HG02678 (cell line): ENCODE measurements at regions not wholly inside any gene's neighbourhood (a gene's known extent, or its start where the extent isn't known, plus 50 kb on each side); places are given as distances from the start of the nearest gene placed in this dataset.

Experiments
- ATAC-seq: cut with Tn5 transposase; IDR thresholded peaks from one replicate; pipeline ENCODE4 v1.9.1; 2021; ENCODE audit warnings: mild to moderate bottlenecking, moderate library complexity; ENCODE audit not compliant: unreplicated experiment

DNA sequence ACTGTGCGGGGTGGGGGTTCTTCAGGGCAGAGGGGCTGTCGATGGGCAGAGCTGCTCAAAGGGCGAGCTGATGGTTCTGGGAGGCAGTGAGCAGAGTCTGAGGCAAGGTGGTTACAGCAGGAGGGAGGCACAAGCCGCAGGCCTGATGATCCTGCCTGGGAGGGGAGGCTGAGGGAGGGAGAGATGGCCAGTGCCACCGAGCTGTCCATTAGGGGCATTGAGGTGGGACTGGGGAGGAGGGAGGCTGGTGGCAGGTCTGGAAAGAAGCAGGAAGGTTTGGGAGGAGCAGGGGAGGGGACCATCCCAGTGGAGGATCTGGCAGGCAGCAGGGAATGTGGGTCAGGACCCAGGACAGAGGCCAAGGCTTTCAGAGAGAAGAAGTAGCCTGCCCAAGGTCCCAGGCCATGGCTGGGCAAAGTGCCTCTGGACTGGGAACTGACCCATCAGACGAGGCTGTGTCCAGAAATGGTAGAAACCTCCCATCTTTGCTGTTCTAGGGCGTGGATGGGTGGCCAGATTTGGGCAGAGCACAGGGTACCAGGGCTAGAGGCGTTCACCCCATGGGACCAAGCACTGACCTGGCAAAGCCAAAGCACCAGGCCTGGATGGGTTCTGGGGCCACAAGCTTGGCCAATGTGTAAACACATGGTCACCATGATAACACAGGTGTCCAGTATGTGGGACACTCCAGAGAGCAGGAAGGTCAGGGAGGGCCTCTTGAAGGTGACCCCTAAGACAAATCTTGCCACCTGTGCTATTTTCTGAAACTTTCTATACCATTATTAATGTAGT is 55.5 kb downstream of the INHBB start:
- ATAC-seq = no peak

- no peak for ATAC-seq
Observed at GRCh38 chr2:120402067-120402433, 56.1 kb downstream of the INHBB start.

- ATAC-seq = no peak
Observed at GRCh38 chr2:120402508-120402907, 56.6 kb downstream of the INHBB start.

GRCh38 chr2:120403261-120403660 is 57.3 kb downstream of the INHBB start:
- no peak for ATAC-seq

- ATAC-seq = no peak
Observed at GRCh38 chr2:120403676-120404075, 57.7 kb downstream of the INHBB start.

GRCh38 chr2:120404274-120404673 is 58.3 kb downstream of the INHBB start:
- ATAC-seq = no peak

DNA sequence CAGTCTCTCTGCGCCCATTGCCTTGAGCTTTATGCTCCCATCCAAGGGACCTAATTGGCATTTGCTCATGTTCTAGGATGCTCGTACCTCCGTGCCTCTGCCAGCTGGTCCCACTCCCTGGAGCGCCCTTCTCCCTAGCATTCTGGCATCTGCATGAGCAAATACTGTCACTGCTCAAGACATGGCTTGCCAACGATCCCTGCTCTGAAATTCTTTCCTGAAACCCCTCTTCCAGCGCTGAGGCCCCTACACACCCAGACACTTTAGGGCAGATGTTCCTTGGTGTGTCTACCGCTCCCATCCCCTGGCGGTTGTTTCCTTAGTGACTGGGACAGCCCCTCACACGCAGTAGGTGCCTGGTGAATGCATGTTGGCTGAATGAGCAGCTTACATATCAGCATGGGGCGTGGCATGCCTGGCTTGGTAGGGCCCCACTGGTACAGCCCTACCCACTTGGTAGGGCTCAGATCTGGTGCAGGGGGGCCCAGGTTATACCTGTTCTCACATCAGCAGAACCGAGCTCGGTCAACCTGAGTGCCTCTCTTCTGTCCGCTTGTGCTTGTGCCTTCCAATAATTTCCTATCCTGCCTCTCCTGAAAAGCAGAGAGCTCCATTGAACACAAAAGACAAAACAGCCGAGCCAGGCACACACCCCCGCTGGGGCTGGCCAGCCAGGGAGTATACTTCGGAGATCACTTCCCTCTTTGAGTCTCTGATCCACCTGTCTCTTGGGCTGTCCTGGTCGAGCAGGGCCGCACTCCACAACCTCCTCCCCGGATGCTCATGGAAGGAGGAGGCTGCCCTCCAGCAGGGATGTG is 59.2 kb downstream of the INHBB start:
- ATAC-seq = no peak

- ATAC-seq = no peak
Observed at GRCh38 chr2:120405759-120406099, 59.8 kb downstream of the INHBB start.

- no peak for ATAC-seq
Observed at GRCh38 chr2:120406566-120406965, 60.6 kb downstream of the INHBB start.

GRCh38 chr2:120410487-120410886 is 64.6 kb downstream of the INHBB start:
- ATAC-seq = no peak

DNA sequence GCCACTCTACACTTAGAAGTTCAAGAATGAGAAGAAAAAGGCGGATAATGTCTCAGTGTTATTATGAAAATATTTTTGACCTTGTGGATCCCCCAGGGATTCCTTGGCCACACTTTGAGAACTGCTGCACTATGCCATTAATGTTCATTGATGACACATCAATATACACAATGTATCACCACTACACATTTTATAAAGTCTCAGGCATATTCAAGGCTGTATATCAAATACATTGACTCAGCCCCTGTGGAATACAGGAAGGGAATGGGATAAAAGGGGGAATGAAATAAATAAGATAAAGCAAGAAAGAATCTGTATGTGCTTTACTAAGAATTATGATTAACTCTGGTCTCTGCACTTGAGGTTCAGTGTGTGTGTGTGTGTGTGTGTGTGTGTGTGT is 69.1 kb downstream of the INHBB start:
- ATAC-seq = no peak

- ATAC-seq = no peak
Observed at GRCh38 chr2:120415728-120416509, 70.0 kb downstream of the INHBB start.

GRCh38 chr2:120418174-120418787 is 72.3 kb downstream of the INHBB start:
- no peak for ATAC-seq

GRCh38 chr2:120419073-120419472 is 73.1 kb downstream of the INHBB start:
- no peak for ATAC-seq

- ATAC-seq = no peak
Observed at GRCh38 chr2:120419955-120420354, 74.0 kb downstream of the INHBB start.

DNA sequence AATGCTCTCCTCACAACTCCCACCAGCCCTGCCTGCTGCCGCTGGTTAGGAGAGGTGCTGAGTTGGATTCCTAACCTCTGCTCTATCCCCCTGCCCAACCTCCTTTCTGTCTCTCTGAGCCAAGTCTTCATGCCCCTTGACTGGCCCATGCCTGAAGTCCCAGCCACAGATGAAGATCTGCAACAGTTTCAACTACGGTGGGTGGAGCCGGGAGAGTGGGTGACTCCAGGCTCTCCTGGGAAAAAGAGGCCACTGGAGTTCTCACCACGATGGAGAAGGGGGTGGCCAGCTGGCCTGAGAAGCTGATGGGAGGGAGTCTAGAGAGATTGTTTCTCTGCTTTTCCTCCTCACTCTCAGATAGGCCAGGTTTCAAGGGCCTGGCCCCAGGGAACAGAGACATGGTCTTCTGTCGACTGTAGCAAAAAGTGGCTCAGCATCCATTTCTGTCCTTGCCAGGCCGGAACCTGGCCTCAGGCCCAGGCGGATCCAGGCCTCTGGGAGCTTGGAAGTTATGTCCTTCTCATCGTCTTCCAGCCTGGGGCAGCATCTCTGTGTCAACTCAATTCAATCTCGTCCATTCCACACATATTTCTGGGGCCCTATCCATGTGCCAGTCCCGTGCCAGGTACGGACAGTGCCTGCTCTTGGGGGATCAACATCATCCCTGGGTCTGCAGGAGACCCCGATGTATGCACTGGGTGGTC is 75.3 kb downstream of the INHBB start:
- no peak for ATAC-seq

- no peak for ATAC-seq
Observed at GRCh38 chr2:120421830-120422175, 75.9 kb downstream of the INHBB start.

DNA sequence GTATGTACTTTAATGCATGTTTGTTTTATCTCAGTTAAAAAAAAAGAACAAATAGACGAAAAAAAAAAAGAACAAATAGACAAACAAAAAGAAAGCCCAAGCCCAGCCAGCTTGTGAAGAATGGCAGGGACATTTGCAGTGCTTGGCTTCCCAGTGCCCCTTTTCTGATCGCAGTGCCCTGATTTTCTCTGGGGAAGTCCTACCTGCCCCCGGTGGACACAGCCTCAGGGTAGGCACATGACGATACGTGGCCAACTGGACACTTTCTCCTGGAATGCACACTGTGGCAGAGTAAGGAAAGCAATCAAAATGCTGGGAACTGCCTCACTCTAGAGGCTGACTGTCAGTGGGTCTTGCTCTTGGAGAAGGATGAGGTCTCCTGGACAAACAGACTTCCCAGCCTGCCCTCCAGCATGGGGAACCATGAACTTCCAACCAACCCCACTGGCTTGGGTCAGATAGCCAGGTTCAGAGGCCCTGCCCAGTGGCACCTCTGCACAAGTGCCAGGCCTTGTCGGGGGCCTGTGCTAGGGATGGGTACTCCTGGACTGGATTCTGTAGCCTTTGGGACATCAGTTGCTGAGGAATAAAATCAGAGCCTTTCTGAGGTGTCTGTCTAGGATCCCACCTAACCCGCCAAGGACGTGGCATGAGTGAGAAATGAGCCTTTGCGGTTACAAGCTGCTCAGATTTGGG is 76.7 kb downstream of the INHBB start:
- ATAC-seq = no peak

GRCh38 chr2:120423167-120423943 is 77.4 kb downstream of the INHBB start:
- no peak for ATAC-seq
